ENCODE measurements at regions not wholly inside any gene's neighbourhood (a gene's known extent, or its start where the extent isn't known, plus 50 kb on each side); places are given as distances from the start of the nearest gene placed in this dataset.

- Histone ChIP-seq H3K4me3 (no peak overlapping the region), H3K79me2 (ENCODE audit: low read depth) (no peaks in the 10 kb centered on the region), H3K4me2 (no peak overlapping the region), H3K9me3 (ENCODE audit: low read depth) (no peaks in the 10 kb centered on the region), H3K36me3 (no peaks in the 10 kb centered on the region), H3K4me1 (no peaks in the 10 kb centered on the region), H3K27ac (no peak overlapping the region), H3K9ac (no peak overlapping the region), H2AFZ (replicated peaks) (no peak overlapping the region), H4K20me1 (ENCODE audit: low read depth) (no peaks in the 10 kb centered on the region), H3K27me3 (no peaks in the 10 kb centered on the region), H3F3A (ENCODE audit: low read depth) (no peaks in the 10 kb centered on the region)
- TF ChIP-seq, protein P1, sequence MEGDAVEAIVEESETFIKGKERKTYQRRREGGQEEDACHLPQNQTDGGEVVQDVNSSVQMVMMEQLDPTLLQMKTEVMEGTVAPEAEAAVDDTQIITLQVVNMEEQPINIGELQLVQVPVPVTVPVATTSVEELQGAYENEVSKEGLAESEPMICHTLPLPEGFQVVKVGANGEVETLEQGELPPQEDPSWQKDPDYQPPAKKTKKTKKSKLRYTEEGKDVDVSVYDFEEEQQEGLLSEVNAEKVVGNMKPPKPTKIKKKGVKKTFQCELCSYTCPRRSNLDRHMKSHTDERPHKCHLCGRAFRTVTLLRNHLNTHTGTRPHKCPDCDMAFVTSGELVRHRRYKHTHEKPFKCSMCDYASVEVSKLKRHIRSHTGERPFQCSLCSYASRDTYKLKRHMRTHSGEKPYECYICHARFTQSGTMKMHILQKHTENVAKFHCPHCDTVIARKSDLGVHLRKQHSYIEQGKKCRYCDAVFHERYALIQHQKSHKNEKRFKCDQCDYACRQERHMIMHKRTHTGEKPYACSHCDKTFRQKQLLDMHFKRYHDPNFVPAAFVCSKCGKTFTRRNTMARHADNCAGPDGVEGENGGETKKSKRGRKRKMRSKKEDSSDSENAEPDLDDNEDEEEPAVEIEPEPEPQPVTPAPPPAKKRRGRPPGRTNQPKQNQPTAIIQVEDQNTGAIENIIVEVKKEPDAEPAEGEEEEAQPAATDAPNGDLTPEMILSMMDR (IDR thresholded peaks at IDR 0.05), result no peak
- TF ChIP-seq EZH2phosphoT487 (IDR thresholded peaks at IDR 0.05) (no peak), EZH2 (IDR thresholded peaks at IDR 0.05) (no peak)
- H3K27me3 Mint-ChIP-seq (ENCODE audit: insufficient read depth, low read depth), result peaks cover 2% of the 10 kb centered on the region
- H3K27ac Mint-ChIP-seq, result no peak overlapping the region
- H3K36me3 Mint-ChIP-seq, result no peaks in the 10 kb centered on the region
- DNase-seq (ENCODE audit: low spot score), result no peak
- no peaks in the 10 kb centered on the region for H3K4me1 Mint-ChIP-seq
- H3K4me3 Mint-ChIP-seq, result no peak overlapping the region
- H3K9me3 Mint-ChIP-seq, result no peaks in the 10 kb centered on the region
Measured at GRCh38 chrX:23589496-23589895, 77.8 kb upstream of the PRDX4 start.

- DNase-seq (ENCODE audit: low spot score), result no peak
- no peaks in the 10 kb centered on the region for H3K27me3 ChIP-seq
- no peaks in the 10 kb centered on the region for H3K36me3 ChIP-seq
- H3K27ac Mint-ChIP-seq, result no peak overlapping the region
- no peaks in the 10 kb centered on the region for H3K4me1 Mint-ChIP-seq
- H3K4me2 ChIP-seq, result no peak overlapping the region
- no peaks in the 10 kb centered on the region for H3K36me3 Mint-ChIP-seq
- no peak overlapping the region for H3K27ac ChIP-seq
- H3K27me3 Mint-ChIP-seq (ENCODE audit: insufficient read depth, low read depth), result peaks cover 2% of the 10 kb centered on the region
- H3K79me2 ChIP-seq (ENCODE audit: low read depth), result no peaks in the 10 kb centered on the region
- H4K20me1 ChIP-seq (ENCODE audit: low read depth), result no peaks in the 10 kb centered on the region
- no peak overlapping the region for H3K4me3 ChIP-seq
- no peaks in the 10 kb centered on the region for H3K9me3 Mint-ChIP-seq
- no peaks in the 10 kb centered on the region for H3K9me3 ChIP-seq (ENCODE audit: low read depth)
- TF ChIP-seq EZH2phosphoT487 (IDR thresholded peaks at IDR 0.05), result no peak
- TF ChIP-seq, protein P1 (IDR thresholded peaks at IDR 0.05), result no peak
- no peak for TF ChIP-seq EZH2 (IDR thresholded peaks at IDR 0.05)
- H2AFZ ChIP-seq (replicated peaks), result no peak overlapping the region
- H3K4me1 ChIP-seq, result no peaks in the 10 kb centered on the region
- no peak overlapping the region for H3K9ac ChIP-seq
- no peak overlapping the region for H3K4me3 Mint-ChIP-seq
- no peaks in the 10 kb centered on the region for H3F3A ChIP-seq (ENCODE audit: low read depth)
Measured at GRCh38 chrX:23592741-23593140, 74.6 kb upstream of the PRDX4 start.

DNA sequence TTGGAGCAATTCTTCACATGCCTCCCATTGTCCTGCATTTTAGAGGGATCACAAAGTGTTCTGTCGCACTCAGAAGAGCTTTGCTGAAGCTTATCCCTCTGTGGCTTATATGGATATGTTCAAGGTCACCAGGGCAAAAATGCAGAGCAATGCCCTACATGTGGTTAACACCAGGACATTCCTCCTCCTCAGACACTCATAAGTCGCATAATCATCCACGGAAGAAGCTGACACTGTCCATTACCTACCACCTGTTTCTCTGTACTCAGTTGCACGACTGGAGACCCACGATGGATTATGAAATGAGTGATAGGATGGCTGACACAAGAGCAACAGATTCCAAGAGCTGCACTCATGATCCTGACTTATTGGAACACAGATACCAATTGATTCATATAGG is 68.7 kb upstream of the PRDX4 start:
- Histone ChIP-seq H3F3A (ENCODE audit: low read depth) (no peaks in the 10 kb centered on the region), H4K20me1 (ENCODE audit: low read depth) (no peaks in the 10 kb centered on the region), H3K4me3 (no peak overlapping the region), H3K27ac (no peak overlapping the region), H3K36me3 (no peaks in the 10 kb centered on the region), H3K4me1 (no peaks in the 10 kb centered on the region), H3K79me2 (ENCODE audit: low read depth) (no peaks in the 10 kb centered on the region), H3K4me2 (no peak overlapping the region), H3K27me3 (no peaks in the 10 kb centered on the region), H2AFZ (replicated peaks) (no peak overlapping the region), H3K9ac (no peak overlapping the region), H3K9me3 (ENCODE audit: low read depth) (no peaks in the 10 kb centered on the region)
- Mint-ChIP-seq H3K4me3 (no peak overlapping the region), H3K36me3 (no peaks in the 10 kb centered on the region), H3K9me3 (no peaks in the 10 kb centered on the region), H3K27ac (no peak overlapping the region), H3K4me1 (no peaks in the 10 kb centered on the region), H3K27me3 (ENCODE audit: insufficient read depth, low read depth) (no peaks in the 10 kb centered on the region)
- no peak for DNase-seq (ENCODE audit: low spot score)
- TF ChIP-seq, protein P1 (IDR thresholded peaks at IDR 0.05), result no peak
- TF ChIP-seq EZH2 (IDR thresholded peaks at IDR 0.05), result no peak
- no peak for TF ChIP-seq EZH2phosphoT487 (IDR thresholded peaks at IDR 0.05)

- Mint-ChIP-seq H3K27ac (no peak overlapping the region), H3K36me3 (no peaks in the 10 kb centered on the region), H3K4me1 (no peaks in the 10 kb centered on the region), H3K4me3 (no peak overlapping the region), H3K27me3 (ENCODE audit: insufficient read depth, low read depth) (no peaks in the 10 kb centered on the region), H3K9me3 (no peaks in the 10 kb centered on the region)
- no peak overlapping the region for H3K4me2 ChIP-seq
- H3K4me1 ChIP-seq, result no peaks in the 10 kb centered on the region
- H3K9ac ChIP-seq, result no peak overlapping the region
- H3K9me3 ChIP-seq (ENCODE audit: low read depth), result no peaks in the 10 kb centered on the region
- no peaks in the 10 kb centered on the region for H3K79me2 ChIP-seq (ENCODE audit: low read depth)
- H3K27ac ChIP-seq, result no peak overlapping the region
- H3K27me3 ChIP-seq, result no peaks in the 10 kb centered on the region
- no peaks in the 10 kb centered on the region for H3F3A ChIP-seq (ENCODE audit: low read depth)
- H2AFZ ChIP-seq (replicated peaks), result no peak overlapping the region
- H3K36me3 ChIP-seq, result no peaks in the 10 kb centered on the region
- H3K4me3 ChIP-seq, result no peak overlapping the region
- no peak for DNase-seq (ENCODE audit: low spot score)
- H4K20me1 ChIP-seq (ENCODE audit: low read depth), result no peaks in the 10 kb centered on the region
- TF ChIP-seq EZH2phosphoT487 (IDR thresholded peaks at IDR 0.05) (no peak), EZH2 (IDR thresholded peaks at IDR 0.05) (no peak)
- TF ChIP-seq, protein P1 (IDR thresholded peaks at IDR 0.05), result no peak
Measured at GRCh38 chrX:23603501-23603900, 63.8 kb upstream of the PRDX4 start.

Data from neural progenitor cell (in vitro differentiated cells).